WTC11 (cell line): ENCODE measurements at regions not wholly inside any gene's neighbourhood (a gene's known extent, or its start where the extent isn't known, plus 50 kb on each side); places are given as distances from the start of the nearest gene placed in this dataset.

Experiments
- GABPB1 ChIP-seq: sonication (generic); formaldehyde crosslinking; IDR thresholded peaks from 2 replicates; pipeline ENCODE4 v1.8.1; 2023; ENCODE audit warnings: mild to moderate bottlenecking, missing genetic modification reagents
- NFE2L1 ChIP-seq: sonication (generic); formaldehyde crosslinking; IDR thresholded peaks from 2 replicates; pipeline ENCODE4 v1.8.1; 2023; ENCODE audit warnings: missing genetic modification reagents
- SP1 ChIP-seq: sonication (generic); formaldehyde crosslinking; conservative IDR thresholded peaks from 2 replicates; pipeline ENCODE4 v1.8.1; 2022; ENCODE audit warnings: missing genetic modification reagents
- TF ChIP-seq, protein P1 (sequence below): fragments of 200-600 bp; IDR thresholded peaks from 2 replicates; pipeline ENCODE4 v1.8.0; 2022; ENCODE audit warnings: antibody characterized with exemption
- TF ChIP-seq, protein P2 (sequence below): sonication (generic); formaldehyde crosslinking; IDR thresholded peaks from 2 replicates; pipeline ENCODE4 v1.8.1; 2022; ENCODE audit warnings: mild to moderate bottlenecking, missing genetic modification reagents, moderate library complexity, borderline replicate concordance

DNA sequence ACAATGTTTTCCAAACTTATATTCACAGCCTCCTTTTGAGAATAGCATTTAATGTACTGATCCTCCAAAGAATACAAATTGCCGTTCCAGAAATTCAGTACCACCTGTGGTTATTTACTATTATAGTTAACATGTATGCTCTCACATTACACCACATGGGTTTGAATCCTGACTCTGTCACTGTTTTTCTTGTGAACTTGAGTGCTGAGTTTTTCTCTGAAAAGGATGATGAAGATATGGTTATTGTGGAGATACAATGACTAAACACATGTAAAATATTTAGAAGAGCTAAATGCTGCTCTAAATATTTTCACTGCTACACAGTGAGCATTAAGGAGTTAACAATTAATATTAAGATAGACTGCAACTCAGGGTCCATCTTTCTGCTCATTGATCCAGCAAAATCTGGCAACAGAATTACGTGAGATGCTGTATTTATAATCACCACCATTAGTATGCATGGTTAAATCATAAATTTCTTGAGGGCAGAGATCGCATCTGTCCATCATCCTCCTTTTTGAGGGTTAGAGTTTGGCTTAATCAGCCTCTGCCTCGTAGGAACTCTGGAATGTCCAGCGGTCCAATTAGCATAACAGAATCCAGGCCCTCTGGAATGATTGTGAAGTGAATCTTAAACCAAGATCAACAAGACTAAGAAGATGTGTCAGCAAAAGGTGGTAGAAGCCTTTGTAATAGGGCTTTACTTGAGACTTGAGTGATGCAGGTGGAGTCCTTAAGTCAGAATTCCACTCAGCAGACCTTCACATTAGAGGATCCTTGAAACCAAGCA, 152.8 kb downstream of the MACC1 start:
- TF ChIP-seq, protein P1, sequence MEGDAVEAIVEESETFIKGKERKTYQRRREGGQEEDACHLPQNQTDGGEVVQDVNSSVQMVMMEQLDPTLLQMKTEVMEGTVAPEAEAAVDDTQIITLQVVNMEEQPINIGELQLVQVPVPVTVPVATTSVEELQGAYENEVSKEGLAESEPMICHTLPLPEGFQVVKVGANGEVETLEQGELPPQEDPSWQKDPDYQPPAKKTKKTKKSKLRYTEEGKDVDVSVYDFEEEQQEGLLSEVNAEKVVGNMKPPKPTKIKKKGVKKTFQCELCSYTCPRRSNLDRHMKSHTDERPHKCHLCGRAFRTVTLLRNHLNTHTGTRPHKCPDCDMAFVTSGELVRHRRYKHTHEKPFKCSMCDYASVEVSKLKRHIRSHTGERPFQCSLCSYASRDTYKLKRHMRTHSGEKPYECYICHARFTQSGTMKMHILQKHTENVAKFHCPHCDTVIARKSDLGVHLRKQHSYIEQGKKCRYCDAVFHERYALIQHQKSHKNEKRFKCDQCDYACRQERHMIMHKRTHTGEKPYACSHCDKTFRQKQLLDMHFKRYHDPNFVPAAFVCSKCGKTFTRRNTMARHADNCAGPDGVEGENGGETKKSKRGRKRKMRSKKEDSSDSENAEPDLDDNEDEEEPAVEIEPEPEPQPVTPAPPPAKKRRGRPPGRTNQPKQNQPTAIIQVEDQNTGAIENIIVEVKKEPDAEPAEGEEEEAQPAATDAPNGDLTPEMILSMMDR = no peak
- TF ChIP-seq GABPB1 (CRISPR knock-in tag) (no peak), NFE2L1 (CRISPR knock-in tag) (no peak), SP1 (CRISPR knock-in tag) (no peak)
- TF ChIP-seq, protein P2, sequence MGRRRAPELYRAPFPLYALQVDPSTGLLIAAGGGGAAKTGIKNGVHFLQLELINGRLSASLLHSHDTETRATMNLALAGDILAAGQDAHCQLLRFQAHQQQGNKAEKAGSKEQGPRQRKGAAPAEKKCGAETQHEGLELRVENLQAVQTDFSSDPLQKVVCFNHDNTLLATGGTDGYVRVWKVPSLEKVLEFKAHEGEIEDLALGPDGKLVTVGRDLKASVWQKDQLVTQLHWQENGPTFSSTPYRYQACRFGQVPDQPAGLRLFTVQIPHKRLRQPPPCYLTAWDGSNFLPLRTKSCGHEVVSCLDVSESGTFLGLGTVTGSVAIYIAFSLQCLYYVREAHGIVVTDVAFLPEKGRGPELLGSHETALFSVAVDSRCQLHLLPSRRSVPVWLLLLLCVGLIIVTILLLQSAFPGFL (CRISPR knock-in tag) = no peak
